CD4-positive, alpha-beta T cell treated with Interferon alpha-2 for 1 hour (primary cell): ENCODE measurements at regions not wholly inside any gene's neighbourhood (a gene's known extent, or its start where the extent isn't known, plus 50 kb on each side); places are given as distances from the start of the nearest gene placed in this dataset.
"Not testable (repeated sequence)": the region's sequence is repeated elsewhere in the genome, so short reads cannot be mapped to it uniquely, and the experiment has no call there.

Experiments used
- DNase-seq, 2 donors: peaks; one replicate each; pipeline ENCODE4 v3.0.0-alpha.2; 2020 to 2022

- DNase-seq = no peak
Measured at GRCh38 chr3:22615790-22616189, 587.3 kb upstream of the UBE2E2 start.

GRCh38 chr3:22617372-22617771 lies 585.8 kb upstream of the UBE2E2 start:
- no peak for DNase-seq

GRCh38 chr3:22620498-22620897 lies 582.6 kb upstream of the UBE2E2 start:
- no peak for DNase-seq

GRCh38 chr3:22621205-22621809 lies 581.8 kb upstream of the UBE2E2 start:
- DNase-seq = no peak

- DNase-seq = no peak
Measured at GRCh38 chr3:22627993-22628499, 575.1 kb upstream of the UBE2E2 start.

- DNase-seq = no peak
Measured at GRCh38 chr3:22632536-22632935, 570.6 kb upstream of the UBE2E2 start.

GRCh38 chr3:22634433-22634832 lies 568.7 kb upstream of the UBE2E2 start:
- no peak for DNase-seq

GRCh38 chr3:22659651-22660475 lies 543.3 kb upstream of the UBE2E2 start:
- no peak for DNase-seq

- DNase-seq = no peak
Measured at GRCh38 chr3:22660606-22661005, 542.5 kb upstream of the UBE2E2 start.

- DNase-seq = no peak
Measured at GRCh38 chr3:22661121-22661700, 541.9 kb upstream of the UBE2E2 start.

- DNase-seq = no peak
Measured at GRCh38 chr3:22665528-22665927, 537.6 kb upstream of the UBE2E2 start.

- DNase-seq = no peak
Measured at GRCh38 chr3:22666736-22667135, 536.4 kb upstream of the UBE2E2 start.

GRCh38 chr3:22671848-22672247 lies 531.3 kb upstream of the UBE2E2 start:
- DNase-seq = no peak

GRCh38 chr3:22684739-22685138 lies 518.4 kb upstream of the UBE2E2 start:
- no peak for DNase-seq

- no peak for DNase-seq
Measured at GRCh38 chr3:22685597-22685996, 517.5 kb upstream of the UBE2E2 start.

GRCh38 chr3:22691407-22691806 lies 511.7 kb upstream of the UBE2E2 start:
- DNase-seq = no peak

GRCh38 chr3:22691856-22692628 lies 511.1 kb upstream of the UBE2E2 start:
- DNase-seq = no peak

- DNase-seq = no peak
Measured at GRCh38 chr3:22700876-22701275, 502.3 kb upstream of the UBE2E2 start.

- DNase-seq = no peak
Measured at GRCh38 chr3:22704166-22704565, 499.0 kb upstream of the UBE2E2 start.

GRCh38 chr3:22704571-22705354 lies 498.4 kb upstream of the UBE2E2 start:
- DNase-seq = no peak

GRCh38 chr3:22706922-22707321 lies 496.2 kb upstream of the UBE2E2 start:
- DNase-seq = not testable (repeated sequence)

- DNase-seq = peak in 1 of 2 donors; percentile 25
Measured at GRCh38 chr3:22713936-22714335, 489.2 kb upstream of the UBE2E2 start.
